Right lung (tissue), 2 donors: ENCODE measurements at regions not wholly inside any gene's neighbourhood (a gene's known extent, or its start where the extent isn't known, plus 50 kb on each side); places are given as distances from the start of the nearest gene placed in this dataset.
"Not testable (repeated sequence)": the region's sequence is repeated elsewhere in the genome, so short reads cannot be mapped to it uniquely, and the experiment has no call there.

Experiments used
- DNase-seq, 2 donors: peaks; one replicate each; pipeline ENCODE4 v3.0.0-alpha.2; 2013

GRCh38 chr5:7213525-7213924, 182.4 kb upstream of the ADCY2 start:
- DNase-seq, result no peak

GRCh38 chr5:7214906-7215416, 181.0 kb upstream of the ADCY2 start:
- DNase-seq, result no peak

- no peak for DNase-seq
These were observed 177.8 kb upstream of the ADCY2 start for GRCh38 chr5:7218141-7218540.

GRCh38 chr5:7220156-7220555, 175.8 kb upstream of the ADCY2 start:
- DNase-seq, result no peak

GRCh38 chr5:7221041-7221440, 174.9 kb upstream of the ADCY2 start:
- no peak for DNase-seq

GRCh38 chr5:7225826-7226225, 170.1 kb upstream of the ADCY2 start:
- no peak for DNase-seq

GRCh38 chr5:7242118-7242710, 153.7 kb upstream of the ADCY2 start:
- DNase-seq, result peak; percentile 2 to 14

- DNase-seq, result no peak
These were observed 151.7 kb upstream of the ADCY2 start for GRCh38 chr5:7244208-7244607.

- DNase-seq, result no peak
These were observed 150.8 kb upstream of the ADCY2 start for GRCh38 chr5:7245121-7245651.

GRCh38 chr5:7246287-7246686, 149.7 kb upstream of the ADCY2 start:
- DNase-seq, result no peak

- no peak for DNase-seq
These were observed 145.9 kb upstream of the ADCY2 start for GRCh38 chr5:7250004-7250403.

GRCh38 chr5:7250611-7251010, 145.3 kb upstream of the ADCY2 start:
- no peak for DNase-seq

- no peak for DNase-seq
These were observed 144.8 kb upstream of the ADCY2 start for GRCh38 chr5:7251132-7251531.

GRCh38 chr5:7261049-7261448, 134.9 kb upstream of the ADCY2 start:
- peak; percentile 13 to 17 for DNase-seq

GRCh38 chr5:7261900-7262299, 134.0 kb upstream of the ADCY2 start:
- no peak for DNase-seq

- DNase-seq, result not testable (repeated sequence)
These were observed 132.4 kb upstream of the ADCY2 start for GRCh38 chr5:7263398-7264015.

GRCh38 chr5:7265776-7266175, 130.2 kb upstream of the ADCY2 start:
- not testable (repeated sequence) for DNase-seq

GRCh38 chr5:7268722-7269121, 127.2 kb upstream of the ADCY2 start:
- DNase-seq, result not testable (repeated sequence)

GRCh38 chr5:7269591-7270274, 126.2 kb upstream of the ADCY2 start:
- DNase-seq, result no peak

GRCh38 chr5:7271435-7272084, 124.4 kb upstream of the ADCY2 start:
- no peak for DNase-seq

GRCh38 chr5:7272408-7272965, 123.5 kb upstream of the ADCY2 start:
- DNase-seq, result no peak

- no peak for DNase-seq
These were observed 121.7 kb upstream of the ADCY2 start for GRCh38 chr5:7274203-7274602.
